Endodermal cell (in vitro differentiated cells): ENCODE measurements at regions not wholly inside any gene's neighbourhood (a gene's known extent, or its start where the extent isn't known, plus 50 kb on each side); places are given as distances from the start of the nearest gene placed in this dataset.

Experiments used
- DNase-seq: peaks from one replicate; pipeline ENCODE4 v3.0.0-alpha.2; 2017
- H3K27ac ChIP-seq: 2 replicates; pipeline ENCODE4 v1.5.1; 2013; ENCODE audit warnings: mild to moderate bottlenecking, low read depth, low read length, moderate library complexity
- H3K27me3 ChIP-seq: 2 replicates; pipeline ENCODE4 v1.6.1; 2013; ENCODE audit warnings: mild to moderate bottlenecking, low read length, moderate library complexity; ENCODE audit not compliant: insufficient read depth, control insufficient read depth, poor library complexity, severe bottlenecking
- H3K36me3 ChIP-seq: 2 replicates; pipeline ENCODE4 v1.7.0; 2013; ENCODE audit warnings: mild to moderate bottlenecking, low read length, moderate library complexity; ENCODE audit not compliant: control insufficient read depth, insufficient read depth
- H3K4me1 ChIP-seq: one replicate; pipeline ENCODE4 v1.7.0; 2013; ENCODE audit warnings: low read length; ENCODE audit not compliant: control insufficient read depth, insufficient read depth
- H3K4me3 ChIP-seq: 2 replicates; pipeline ENCODE4 v1.5.1; 2013; ENCODE audit warnings: mild to moderate bottlenecking, low read length, moderate library complexity
- H3K9ac ChIP-seq: 2 replicates; pipeline ENCODE4 v1.6.1; 2013; ENCODE audit warnings: mild to moderate bottlenecking, low read length, moderate library complexity; ENCODE audit not compliant: poor library complexity, severe bottlenecking; ENCODE audit errors: extremely low read depth
- H3K9me3 ChIP-seq: 2 replicates; pipeline ENCODE4 v1.6.1; 2013; ENCODE audit warnings: mild to moderate bottlenecking, low read length, moderate library complexity; ENCODE audit not compliant: control insufficient read depth
- H3K27ac Mint-ChIP-seq: 2 replicates; pipeline ENCODE4 v1.8.0; 2020; ENCODE audit warnings: mixed read lengths
- H3K27me3 Mint-ChIP-seq: 2 replicates; pipeline ENCODE4 v1.8.0; 2021; ENCODE audit warnings: mild to moderate bottlenecking, mixed read lengths; ENCODE audit not compliant: insufficient read depth
- H3K36me3 Mint-ChIP-seq: 2 replicates; pipeline ENCODE4 v1.8.0; 2020; ENCODE audit warnings: low read depth, mixed read lengths
- H3K4me1 Mint-ChIP-seq: 2 replicates; pipeline ENCODE4 v1.8.0; 2020; ENCODE audit warnings: mixed read lengths
- H3K4me3 Mint-ChIP-seq: 2 replicates; pipeline ENCODE4 v1.8.0; 2020; ENCODE audit warnings: mild to moderate bottlenecking, moderate library complexity, mixed read lengths
- H3K9me3 Mint-ChIP-seq: 2 replicates; pipeline ENCODE4 v1.8.0; 2020; ENCODE audit warnings: mild to moderate bottlenecking, mixed read lengths
- CTCF ChIP-seq: fragments of 200-600 bp; sonication (generic); conservative IDR thresholded peaks from 2 replicates; pipeline ENCODE4 v1.5.0; 2021; ENCODE audit warnings: antibody characterized with exemption, mild to moderate bottlenecking
- WGBS, 2 experiments: methylation state at CpG; one replicate each; pipeline versions ENCODE4 v1.1.5 to v1.1.7; 2013; ENCODE audit warnings: missing lambda C conversion rate in 2 of 2, mixed read lengths in 1 of 2; ENCODE audit not compliant: insufficient coverage in 1 of 2, insufficient read length in 1 of 2; 5-methylcytosine and 5-hydroxymethylcytosine counted together

- H3K36me3 ChIP-seq, result no peaks in the 10 kb centered on the region
- no peak overlapping the region for H3K9ac ChIP-seq
- Mint-ChIP-seq H3K4me1 (peaks cover 10% of the 10 kb centered on the region), H3K4me3 (no peak overlapping the region), H3K27me3 (peaks cover 2% of the 10 kb centered on the region), H3K27ac (no peak overlapping the region), H3K36me3 (no peaks in the 10 kb centered on the region), H3K9me3 (peaks cover 7% of the 10 kb centered on the region)
- no peak for DNase-seq
- no peak for TF ChIP-seq CTCF
- H3K4me3 ChIP-seq, result no peak overlapping the region
- WGBS, 2 experiments, result 83% methylated on average over 1 of the region's 1 CpG; no CpG with 5 or more reads in 1 of the 2 experiments
- H3K27me3 ChIP-seq, result no peaks in the 10 kb centered on the region
- no peaks in the 10 kb centered on the region for H3K4me1 ChIP-seq
- no peak overlapping the region for H3K27ac ChIP-seq
- peaks cover 4% of the 10 kb centered on the region for H3K9me3 ChIP-seq
Observed at GRCh38 chr3:194045289-194045688, 90.7 kb upstream of the HES1 start.

- no peak for TF ChIP-seq CTCF
- Mint-ChIP-seq H3K27me3 (peaks cover 2% of the 10 kb centered on the region), H3K4me3 (no peak overlapping the region), H3K27ac (no peak overlapping the region), H3K36me3 (peaks cover 3% of the 10 kb centered on the region), H3K9me3 (peaks cover 13% of the 10 kb centered on the region), H3K4me1 (peaks cover 5% of the 10 kb centered on the region)
- H3K9me3 ChIP-seq, result peaks cover 10% of the 10 kb centered on the region
- 94 to 95% methylated on average over 2 of the region's 2 CpGs for WGBS, 2 experiments
- H3K4me1 ChIP-seq, result no peaks in the 10 kb centered on the region
- H3K36me3 ChIP-seq, result no peaks in the 10 kb centered on the region
- H3K9ac ChIP-seq, result no peak overlapping the region
- H3K27me3 ChIP-seq, result no peaks in the 10 kb centered on the region
- DNase-seq, result no peak
- H3K4me3 ChIP-seq, result no peak overlapping the region
- no peak overlapping the region for H3K27ac ChIP-seq
Observed at GRCh38 chr3:194045919-194046318, 90.0 kb upstream of the HES1 start.

- no peak overlapping the region for H3K27ac ChIP-seq
- H3K9me3 ChIP-seq, result peaks cover 16% of the 10 kb centered on the region
- no peaks in the 10 kb centered on the region for H3K27me3 ChIP-seq
- H3K27ac Mint-ChIP-seq, result no peak overlapping the region
- H3K4me3 Mint-ChIP-seq, result no peak overlapping the region
- WGBS, 2 experiments, result 89 to 100% methylated on average over 1 of the region's 1 CpG
- H3K4me3 ChIP-seq, result no peak overlapping the region
- H3K36me3 ChIP-seq, result no peaks in the 10 kb centered on the region
- peaks cover 3% of the 10 kb centered on the region for H3K36me3 Mint-ChIP-seq
- peaks cover 4% of the 10 kb centered on the region for H3K4me1 Mint-ChIP-seq
- DNase-seq, result no peak
- H3K9ac ChIP-seq, result no peak overlapping the region
- no peaks in the 10 kb centered on the region for H3K4me1 ChIP-seq
- peaks cover 2% of the 10 kb centered on the region for H3K27me3 Mint-ChIP-seq
- peaks cover 19% of the 10 kb centered on the region for H3K9me3 Mint-ChIP-seq
- no peak for TF ChIP-seq CTCF
Observed at GRCh38 chr3:194046531-194046930, 89.4 kb upstream of the HES1 start.
